GM23338 (cell line): ENCODE measurements at regions not wholly inside any gene's neighbourhood (a gene's known extent, or its start where the extent isn't known, plus 50 kb on each side); places are given as distances from the start of the nearest gene placed in this dataset.

ENCODE experiments used
- ATAC-seq: fragments of 200-7000 bp; cut with Tn5 transposase; 3 replicates; pipeline ENCODE4 v1.9.1; 2020
- DNase-seq: peaks from one replicate; pipeline ENCODE4 v3.0.0-alpha.2; 2015; ENCODE audit warnings: low spot score
- H2AFZ ChIP-seq: fragments of 200-600 bp; sonication (generic); 2 replicates; pipeline ENCODE4 v1.8.0; 2016; ENCODE audit warnings: antibody characterized with exemption, mild to moderate bottlenecking, moderate library complexity
- H3F3A ChIP-seq: fragments of 200-600 bp; sonication (generic); replicated peaks from 2 replicates; pipeline ENCODE4 v1.8.0; 2017; ENCODE audit warnings: antibody characterized with exemption, mixed run types, low read depth
- H3K27ac ChIP-seq: fragments of 200-600 bp; sonication (generic); 2 replicates; pipeline ENCODE4 v1.6.1; 2016; ENCODE audit warnings: low read depth
- H3K27me3 ChIP-seq: fragments of 200-600 bp; sonication (generic); 2 replicates; pipeline ENCODE4 v1.8.0; 2016; ENCODE audit warnings: mild to moderate bottlenecking, mixed run types, moderate library complexity; ENCODE audit not compliant: insufficient read depth
- H3K36me3 ChIP-seq: fragments of 200-600 bp; sonication (generic); 2 replicates; pipeline ENCODE4 v1.8.0; 2016; ENCODE audit warnings: mild to moderate bottlenecking; ENCODE audit not compliant: insufficient read depth
- H3K4me1 ChIP-seq: fragments of 200-600 bp; sonication (generic); 2 replicates; pipeline ENCODE4 v1.8.0; 2016; ENCODE audit warnings: mild to moderate bottlenecking, moderate library complexity; ENCODE audit not compliant: insufficient read depth
- H3K4me2 ChIP-seq: fragments of 200-600 bp; sonication (generic); 2 replicates; pipeline ENCODE4 v1.7.1; 2017; ENCODE audit warnings: mixed run types
- H3K4me3 ChIP-seq: fragments of 200-600 bp; sonication (generic); 2 replicates; pipeline ENCODE4 v1.6.1; 2016; ENCODE audit warnings: mixed run types
- H3K79me2 ChIP-seq: fragments of 200-600 bp; sonication (generic); replicated peaks from 2 replicates; pipeline ENCODE4 v1.8.0; 2017; ENCODE audit warnings: mild to moderate bottlenecking; ENCODE audit not compliant: insufficient read depth
- H3K9me2 ChIP-seq: fragments of 200-600 bp; sonication (generic); 2 replicates; pipeline ENCODE4 v1.8.0; 2017; ENCODE audit not compliant: insufficient read depth
- H4K20me1 ChIP-seq: fragments of 200-600 bp; sonication (generic); replicated peaks from 2 replicates; pipeline ENCODE4 v1.8.0; 2017; ENCODE audit warnings: mild to moderate bottlenecking; ENCODE audit not compliant: insufficient read depth
- H3K27ac Mint-ChIP-seq: 2 replicates; pipeline ENCODE4 v1.8.0; 2020; ENCODE audit warnings: inconsistent platforms, mild to moderate bottlenecking, moderate library complexity, mixed read lengths
- H3K27me3 Mint-ChIP-seq: 3 replicates; pipeline ENCODE4 v1.8.0; 2022; ENCODE audit warnings: low read depth, mild to moderate bottlenecking, moderate library complexity, mixed read lengths, inconsistent platforms; ENCODE audit not compliant: insufficient read depth, poor library complexity
- H3K36me3 Mint-ChIP-seq: 3 replicates; pipeline ENCODE4 v1.8.0; 2021; ENCODE audit warnings: low read depth, mild to moderate bottlenecking, inconsistent platforms, moderate library complexity, mixed read lengths
- H3K4me1 Mint-ChIP-seq: 3 replicates; pipeline ENCODE4 v1.8.0; 2020; ENCODE audit warnings: mild to moderate bottlenecking, inconsistent platforms, mixed read lengths
- H3K4me3 Mint-ChIP-seq: 3 replicates; pipeline ENCODE4 v1.8.0; 2021; ENCODE audit warnings: moderate library complexity, mild to moderate bottlenecking, inconsistent platforms, mixed read lengths
- H3K9me3 Mint-ChIP-seq: 3 replicates; pipeline ENCODE4 v1.8.0; 2020; ENCODE audit warnings: moderate library complexity, mild to moderate bottlenecking, inconsistent platforms, mixed read lengths
- CREB1 ChIP-seq: fragments of 250-450 bp; sonication (Bioruptor Pico); IDR thresholded peaks from 2 replicates; pipeline ENCODE4 v1.5.0; 2020; ENCODE audit warnings: low read depth, mild to moderate bottlenecking, moderate library complexity
- CTCF ChIP-seq, 2 experiments: fragments of 200-600 bp in 1 of 2; sonication (generic) in 1 of 2; conservative IDR thresholded peaks; 2 replicates each; pipeline versions ENCODE4 v1.5.1 to v1.6.1; 2016 to 2017; ENCODE audit warnings: antibody characterized with exemption in 2 of 2, low read depth in 2 of 2, mild to moderate bottlenecking in 2 of 2, moderate library complexity in 1 of 2
- ETS1 ChIP-seq: IDR thresholded peaks from 2 replicates; pipeline ENCODE4 v1.6.1; 2016; ENCODE audit warnings: antibody characterized with exemption
- EZH2 ChIP-seq: fragments of 200-600 bp; sonication (generic); IDR thresholded peaks from one replicate; pipeline ENCODE4 v1.8.0; 2017; ENCODE audit warnings: antibody characterized with exemption, mild to moderate bottlenecking, low read depth; ENCODE audit not compliant: unreplicated experiment
- EZH2phosphoT487 ChIP-seq: fragments of 200-600 bp; sonication (generic); IDR thresholded peaks from one replicate; pipeline ENCODE4 v1.8.1; 2018; ENCODE audit warnings: antibody characterized with exemption; ENCODE audit not compliant: unreplicated experiment
- JUNB ChIP-seq: IDR thresholded peaks from one replicate; pipeline ENCODE4 v1.6.1; 2016; ENCODE audit warnings: antibody characterized with exemption; ENCODE audit not compliant: unreplicated experiment
- NANOG ChIP-seq: IDR thresholded peaks from 2 replicates; pipeline ENCODE4 v1.6.1; 2016; ENCODE audit warnings: antibody characterized with exemption, borderline replicate concordance
- POLR2AphosphoS5 ChIP-seq: IDR thresholded peaks from 2 replicates; pipeline ENCODE4 v1.6.1; 2016; ENCODE audit warnings: antibody characterized with exemption, low read depth
- REST ChIP-seq: IDR thresholded peaks from one replicate; pipeline ENCODE4 v1.6.1; 2018; ENCODE audit warnings: antibody characterized with exemption; ENCODE audit not compliant: unreplicated experiment
- STAT1 ChIP-seq: IDR thresholded peaks from one replicate; pipeline ENCODE4 v1.6.1; 2016; ENCODE audit warnings: antibody characterized with exemption; ENCODE audit not compliant: unreplicated experiment
- ZNF114 ChIP-seq: fragments of 250-450 bp; sonication (Bioruptor Pico); IDR thresholded peaks from 2 replicates; pipeline ENCODE4 v1.5.0; 2020; ENCODE audit warnings: mild to moderate bottlenecking, moderate library complexity
- ZNF331 ChIP-seq: fragments of 250-450 bp; sonication (Bioruptor Pico); IDR thresholded peaks from 2 replicates; pipeline ENCODE4 v1.5.0; 2020; ENCODE audit warnings: low read depth, mild to moderate bottlenecking, moderate library complexity
- ZNF462 ChIP-seq: fragments of 250-450 bp; sonication (Bioruptor Pico); IDR thresholded peaks from 2 replicates; pipeline ENCODE4 v1.5.0; 2020; ENCODE audit warnings: mild to moderate bottlenecking, moderate library complexity

- H3K4me2 ChIP-seq = no peak overlapping the region
These were observed 83.3 kb upstream of the PAQR3 start for GRCh38 chr4:79022529-79022928.

More at GRCh38 chr4:79022529-79022928, 83.3 kb upstream of the PAQR3 start:
- H3K4me1 ChIP-seq = no peaks in the 10 kb centered on the region
- no peak overlapping the region for H3K4me3 ChIP-seq
- no peaks in the 10 kb centered on the region for H3K9me2 ChIP-seq
- ATAC-seq (no peak; the same call in 2 of the 3 replicates), DNase-seq (no peak)
- no peaks in the 10 kb centered on the region for H4K20me1 ChIP-seq
- no peaks in the 10 kb centered on the region for H3K79me2 ChIP-seq
- peaks cover 2% of the 10 kb centered on the region; the same call in 1 of the 3 replicates for H3K9me3 Mint-ChIP-seq
- H3F3A ChIP-seq = no peaks in the 10 kb centered on the region
- H3K27ac ChIP-seq = no peak overlapping the region
- no peaks in the 10 kb centered on the region for H3K27me3 ChIP-seq
- no peak overlapping the region for H2AFZ ChIP-seq
- H3K27me3 Mint-ChIP-seq = no peaks in the 10 kb centered on the region
- H3K4me3 Mint-ChIP-seq = no peak overlapping the region
- H3K27ac Mint-ChIP-seq = no peak overlapping the region
- no peaks in the 10 kb centered on the region for H3K36me3 ChIP-seq
- no peaks in the 10 kb centered on the region for H3K4me1 Mint-ChIP-seq
- H3K36me3 Mint-ChIP-seq = no peaks in the 10 kb centered on the region
- TF ChIP-seq JUNB (no peak), EZH2 (no peak), CREB1 (CRISPR knock-in tag) (no peak), ETS1 (no peak), ZNF331 (CRISPR knock-in tag) (no peak), EZH2phosphoT487 (no peak), REST (no peak), NANOG (no peak), ZNF114 (CRISPR knock-in tag) (no peak), ZNF462 (CRISPR knock-in tag) (no peak), POLR2AphosphoS5 (no peak), CTCF (conservative IDR thresholded peaks at IDR 0.05; ENCODE audit: low read depth in 2 of 2) (no peak), STAT1 (no peak)
